ENCODE measurements at regions not wholly inside any gene's neighbourhood (a gene's known extent, or its start where the extent isn't known, plus 50 kb on each side); places are given as distances from the start of the nearest gene placed in this dataset.
"Not testable (repeated sequence)": the region's sequence is repeated elsewhere in the genome, so short reads cannot be mapped to it uniquely, and the experiment has no call there.

DNA sequence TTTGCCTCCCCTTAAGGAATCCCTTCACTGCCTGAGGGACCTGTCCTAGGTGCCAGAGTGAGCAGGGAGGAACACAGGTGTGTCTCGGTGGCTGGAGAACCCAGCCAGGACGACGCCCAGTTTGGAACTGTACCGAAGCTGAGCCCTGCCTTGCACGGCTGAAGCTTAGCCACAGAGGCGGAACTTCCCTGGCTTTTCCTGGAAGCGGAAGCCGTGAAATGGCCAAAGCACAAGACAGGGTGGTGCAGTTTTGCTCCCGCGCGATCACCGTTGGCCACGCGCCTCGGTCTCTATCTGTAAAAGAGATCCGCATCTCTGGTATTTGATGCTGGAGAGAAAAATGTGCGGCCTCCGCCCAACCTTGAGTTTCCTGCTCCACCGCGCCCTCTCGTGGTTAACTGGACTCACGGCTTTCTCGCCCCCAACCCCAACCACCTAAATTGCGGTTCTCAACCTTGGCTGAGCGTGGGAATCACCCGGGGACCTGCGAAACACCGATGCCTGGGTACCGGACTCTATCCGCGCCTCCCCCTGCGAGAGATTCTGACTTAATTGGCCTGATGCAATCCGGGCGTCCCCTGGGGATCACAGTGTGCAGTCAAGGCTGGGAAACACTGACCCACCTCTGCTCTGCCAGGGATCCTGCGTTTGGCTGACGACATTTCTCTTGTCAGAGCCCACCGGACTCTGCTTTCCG is 70.7 kb upstream of the ABHD2 start:
- Histone ChIP-seq H3K27ac (no peak overlapping the region), H3K4me3 (ENCODE audit: low read depth, low read length) (peak overlapping the region; percentile 40), H3K36me3 (no peaks in the 10 kb centered on the region), H3K27me3 (ENCODE audit: insufficient read depth, low read depth, severe bottlenecking) (no peaks in the 10 kb centered on the region), H3K9me3 (ENCODE audit: severe bottlenecking) (no peaks in the 10 kb centered on the region)
- TF ChIP-seq, protein P1, sequence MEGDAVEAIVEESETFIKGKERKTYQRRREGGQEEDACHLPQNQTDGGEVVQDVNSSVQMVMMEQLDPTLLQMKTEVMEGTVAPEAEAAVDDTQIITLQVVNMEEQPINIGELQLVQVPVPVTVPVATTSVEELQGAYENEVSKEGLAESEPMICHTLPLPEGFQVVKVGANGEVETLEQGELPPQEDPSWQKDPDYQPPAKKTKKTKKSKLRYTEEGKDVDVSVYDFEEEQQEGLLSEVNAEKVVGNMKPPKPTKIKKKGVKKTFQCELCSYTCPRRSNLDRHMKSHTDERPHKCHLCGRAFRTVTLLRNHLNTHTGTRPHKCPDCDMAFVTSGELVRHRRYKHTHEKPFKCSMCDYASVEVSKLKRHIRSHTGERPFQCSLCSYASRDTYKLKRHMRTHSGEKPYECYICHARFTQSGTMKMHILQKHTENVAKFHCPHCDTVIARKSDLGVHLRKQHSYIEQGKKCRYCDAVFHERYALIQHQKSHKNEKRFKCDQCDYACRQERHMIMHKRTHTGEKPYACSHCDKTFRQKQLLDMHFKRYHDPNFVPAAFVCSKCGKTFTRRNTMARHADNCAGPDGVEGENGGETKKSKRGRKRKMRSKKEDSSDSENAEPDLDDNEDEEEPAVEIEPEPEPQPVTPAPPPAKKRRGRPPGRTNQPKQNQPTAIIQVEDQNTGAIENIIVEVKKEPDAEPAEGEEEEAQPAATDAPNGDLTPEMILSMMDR (IDR thresholded peaks at IDR 0.05; ENCODE audit: low read depth, low read length): peak; percentile 86
- peak; percentile 81 for DNase-seq

DNA sequence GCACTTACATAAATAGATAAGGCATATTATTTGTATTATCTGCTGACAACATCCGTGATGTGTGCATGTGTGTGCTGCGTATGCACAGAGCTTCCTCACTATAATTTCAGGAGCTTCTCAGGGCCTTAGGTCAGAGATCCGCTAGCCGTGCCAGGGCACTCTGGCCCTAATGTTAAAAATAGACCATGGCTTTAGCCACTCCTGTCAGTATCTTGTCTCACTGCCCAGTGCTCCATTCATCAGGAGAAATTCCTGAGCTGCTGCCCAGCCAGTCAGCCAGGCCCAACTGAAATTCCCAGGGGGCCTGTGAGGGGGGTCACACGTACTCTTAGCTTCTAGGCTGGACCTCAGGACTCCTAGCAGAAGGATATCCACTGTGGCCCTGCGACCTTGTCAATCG is 70.0 kb upstream of the ABHD2 start:
- Histone ChIP-seq H3K4me3 (ENCODE audit: low read depth, low read length) (no peak overlapping the region), H3K9me3 (ENCODE audit: severe bottlenecking) (no peaks in the 10 kb centered on the region), H3K36me3 (no peaks in the 10 kb centered on the region), H3K27ac (no peak overlapping the region), H3K27me3 (ENCODE audit: insufficient read depth, low read depth, severe bottlenecking) (no peaks in the 10 kb centered on the region)
- no peak for DNase-seq
- TF ChIP-seq, protein P1 (IDR thresholded peaks at IDR 0.05; ENCODE audit: low read depth, low read length): no peak

GRCh38 chr15:89019436-89019835 is 68.8 kb upstream of the ABHD2 start:
- TF ChIP-seq, protein P1 (IDR thresholded peaks at IDR 0.05; ENCODE audit: low read depth, low read length): no peak
- H3K36me3 ChIP-seq: no peaks in the 10 kb centered on the region
- no peak overlapping the region for H3K4me3 ChIP-seq (ENCODE audit: low read depth, low read length)
- H3K27me3 ChIP-seq (ENCODE audit: insufficient read depth, low read depth, severe bottlenecking): no peaks in the 10 kb centered on the region
- H3K9me3 ChIP-seq (ENCODE audit: severe bottlenecking): no peaks in the 10 kb centered on the region
- no peak for DNase-seq
- no peak overlapping the region for H3K27ac ChIP-seq

DNA sequence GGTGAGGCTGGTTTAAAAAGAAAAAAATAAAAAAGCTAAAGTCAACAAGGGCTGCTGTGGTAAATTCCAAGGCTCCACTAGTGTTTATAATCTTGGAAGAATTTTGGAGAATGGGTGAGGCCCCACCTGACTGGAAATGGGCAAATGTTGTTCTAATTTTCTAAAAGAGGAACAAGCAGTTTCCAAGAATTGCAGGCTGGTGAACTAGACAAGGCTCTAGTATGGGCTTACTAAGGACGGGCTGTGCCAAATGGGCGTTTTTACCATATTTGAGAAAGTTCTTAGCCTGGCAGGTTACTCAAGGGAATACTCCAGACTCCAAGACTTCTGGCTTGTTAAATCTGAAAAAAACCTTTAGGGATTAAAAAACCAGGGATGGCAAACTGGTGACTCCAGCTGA is 67.0 kb upstream of the ABHD2 start:
- no peak overlapping the region for H3K27ac ChIP-seq
- DNase-seq: no peak
- H3K4me3 ChIP-seq (ENCODE audit: low read depth, low read length): no peak overlapping the region
- H3K36me3 ChIP-seq: no peaks in the 10 kb centered on the region
- H3K9me3 ChIP-seq (ENCODE audit: severe bottlenecking): no peaks in the 10 kb centered on the region
- TF ChIP-seq, protein P1 (IDR thresholded peaks at IDR 0.05; ENCODE audit: low read depth, low read length): no peak
- H3K27me3 ChIP-seq (ENCODE audit: insufficient read depth, low read depth, severe bottlenecking): no peaks in the 10 kb centered on the region

DNA sequence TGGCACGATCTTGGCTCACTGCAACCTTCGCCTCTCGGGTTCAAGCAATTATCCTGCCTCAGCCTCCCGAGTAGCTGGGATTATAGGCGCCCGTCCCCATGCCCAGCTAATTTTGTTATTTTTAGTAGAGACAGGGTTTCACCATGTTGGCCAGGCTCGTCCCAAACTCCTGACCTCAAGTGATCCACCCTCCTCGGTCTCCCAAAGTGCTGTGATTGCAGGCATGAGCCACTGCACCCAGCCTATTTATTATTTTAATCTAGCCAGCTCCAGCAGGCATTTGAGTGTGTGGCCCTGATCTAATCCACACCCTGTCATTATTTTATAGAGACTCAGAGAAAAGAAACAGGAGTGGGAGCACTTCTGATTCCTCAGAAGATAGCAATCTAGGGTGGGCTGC is 66.4 kb upstream of the ABHD2 start:
- not testable (repeated sequence) for H3K4me3 ChIP-seq (ENCODE audit: low read depth, low read length); H3K9me3 ChIP-seq (ENCODE audit: severe bottlenecking); H3K27ac ChIP-seq; H3K36me3 ChIP-seq; DNase-seq; H3K27me3 ChIP-seq (ENCODE audit: insufficient read depth, low read depth, severe bottlenecking)

GRCh38 chr15:89023311-89023961 is 64.8 kb upstream of the ABHD2 start:
- no peak for DNase-seq

More at GRCh38 chr15:89023311-89023961, 64.8 kb upstream of the ABHD2 start:
- H3K9me3 ChIP-seq (ENCODE audit: severe bottlenecking): no peaks in the 10 kb centered on the region
- no peak overlapping the region for H3K27ac ChIP-seq
- no peak overlapping the region for H3K4me3 ChIP-seq (ENCODE audit: low read depth, low read length)
- no peaks in the 10 kb centered on the region for H3K36me3 ChIP-seq
- TF ChIP-seq, protein P1 (IDR thresholded peaks at IDR 0.05; ENCODE audit: low read depth, low read length): no peak
- H3K27me3 ChIP-seq (ENCODE audit: insufficient read depth, low read depth, severe bottlenecking): no peaks in the 10 kb centered on the region
